ENCODE measurements at regions not wholly inside any gene's neighbourhood (a gene's known extent, or its start where the extent isn't known, plus 50 kb on each side); places are given as distances from the start of the nearest gene placed in this dataset.

DNA sequence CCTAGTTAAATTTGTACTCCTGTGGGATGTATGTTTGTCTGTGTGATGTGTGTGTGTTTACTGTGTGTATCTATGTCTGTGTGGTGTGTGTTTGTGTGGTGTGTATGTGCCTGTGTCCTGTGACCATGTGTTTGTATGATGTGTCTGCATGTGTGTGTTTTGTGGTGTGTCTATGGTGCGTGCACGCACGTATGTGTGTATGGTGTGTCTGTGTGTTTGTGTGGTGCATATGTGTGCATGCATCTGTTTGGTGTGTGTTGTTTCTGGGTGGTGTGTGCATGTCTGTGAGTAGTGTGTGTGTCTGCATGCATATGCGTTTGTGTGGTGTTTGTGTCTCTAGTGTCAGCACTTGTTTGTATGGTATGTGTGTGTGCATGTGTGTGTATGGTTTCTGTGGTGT is 174.2 kb upstream of the RBFOX1 start:
- Mint-ChIP-seq H3K27ac (no peak overlapping the region), H3K4me3 (no peak overlapping the region), H3K36me3 (ENCODE audit: low read depth) (no peaks in the 10 kb centered on the region), H3K27me3 (no peaks in the 10 kb centered on the region), H3K4me1 (ENCODE audit: low read depth) (no peaks in the 10 kb centered on the region), H3K9me3 (peaks cover 41% of the 10 kb centered on the region)
- no peak for DNase-seq

DNA sequence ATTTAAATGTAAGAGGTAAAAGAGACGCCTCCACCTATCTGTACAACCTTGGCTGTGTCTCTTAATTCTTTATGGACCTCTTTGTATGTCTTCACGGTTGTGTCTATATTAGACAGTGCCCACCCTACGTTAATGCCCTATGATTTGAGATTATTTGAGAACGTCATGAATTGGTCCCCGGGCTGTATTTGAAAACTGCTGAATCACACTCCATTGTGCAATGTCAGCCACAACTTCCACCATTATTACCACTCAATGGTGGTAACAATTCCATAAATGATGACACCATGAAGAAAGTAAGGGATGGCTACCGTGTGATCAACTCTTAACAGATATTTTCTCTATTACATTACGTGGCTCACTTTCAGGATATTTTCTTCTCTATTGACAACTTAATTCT is 182.4 kb upstream of the RBFOX1 start:
- no peak overlapping the region for H3K27ac Mint-ChIP-seq
- no peak overlapping the region for H3K4me3 Mint-ChIP-seq
- no peak for DNase-seq
- no peaks in the 10 kb centered on the region for H3K4me1 Mint-ChIP-seq (ENCODE audit: low read depth)
- no peaks in the 10 kb centered on the region for H3K27me3 Mint-ChIP-seq
- peaks cover 41% of the 10 kb centered on the region for H3K9me3 Mint-ChIP-seq
- H3K36me3 Mint-ChIP-seq (ENCODE audit: low read depth), result no peaks in the 10 kb centered on the region

DNA sequence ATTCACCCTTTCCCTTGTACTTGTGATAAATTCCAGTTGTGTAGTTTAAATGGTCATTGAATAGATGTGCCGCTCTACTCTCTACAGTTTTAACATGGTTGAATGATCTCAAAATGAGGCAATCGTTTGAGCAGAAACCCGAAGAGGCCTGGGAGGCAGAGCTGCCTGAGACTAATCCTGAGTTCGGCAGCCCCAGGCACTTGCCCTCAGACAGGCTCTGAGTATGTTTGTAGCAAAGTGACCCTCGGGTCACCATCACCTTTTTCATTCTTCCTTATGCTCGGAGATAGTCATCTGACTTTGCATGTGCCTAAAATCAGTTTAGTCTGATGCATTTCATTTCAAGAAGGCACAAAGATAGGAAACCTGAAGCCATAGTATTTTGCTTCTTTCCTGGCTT is 184.0 kb upstream of the RBFOX1 start:
- Mint-ChIP-seq H3K9me3 (peaks cover 35% of the 10 kb centered on the region), H3K4me3 (no peak overlapping the region), H3K36me3 (ENCODE audit: low read depth) (no peaks in the 10 kb centered on the region), H3K27me3 (no peaks in the 10 kb centered on the region), H3K27ac (no peak overlapping the region), H3K4me1 (ENCODE audit: low read depth) (no peaks in the 10 kb centered on the region)
- no peak for DNase-seq

DNA sequence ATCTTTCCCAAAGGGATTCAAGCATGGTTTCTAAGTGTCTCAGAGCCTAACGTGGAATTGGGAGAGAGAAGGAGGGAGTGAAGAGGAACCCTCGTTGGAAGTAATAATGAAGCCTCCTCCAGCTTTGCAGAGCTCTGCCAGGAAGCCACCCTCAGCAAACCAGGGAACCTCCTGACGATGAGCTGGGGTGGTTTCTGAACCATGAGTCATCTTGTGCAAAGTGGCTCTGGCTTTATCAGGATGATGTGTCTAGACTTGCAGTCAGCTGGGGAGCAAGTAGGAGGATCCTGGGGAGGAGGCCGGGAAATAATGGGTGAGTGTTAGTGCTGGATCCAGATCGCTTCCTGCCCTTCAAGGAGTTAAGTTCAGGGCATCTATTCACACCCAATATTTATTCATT is 191.7 kb upstream of the RBFOX1 start:
- no peak for DNase-seq
- H3K27ac Mint-ChIP-seq, result no peak overlapping the region
- H3K4me1 Mint-ChIP-seq (ENCODE audit: low read depth), result no peaks in the 10 kb centered on the region
- H3K4me3 Mint-ChIP-seq, result no peak overlapping the region
- no peaks in the 10 kb centered on the region for H3K27me3 Mint-ChIP-seq
- H3K9me3 Mint-ChIP-seq, result peaks cover 28% of the 10 kb centered on the region
- no peaks in the 10 kb centered on the region for H3K36me3 Mint-ChIP-seq (ENCODE audit: low read depth)

DNA sequence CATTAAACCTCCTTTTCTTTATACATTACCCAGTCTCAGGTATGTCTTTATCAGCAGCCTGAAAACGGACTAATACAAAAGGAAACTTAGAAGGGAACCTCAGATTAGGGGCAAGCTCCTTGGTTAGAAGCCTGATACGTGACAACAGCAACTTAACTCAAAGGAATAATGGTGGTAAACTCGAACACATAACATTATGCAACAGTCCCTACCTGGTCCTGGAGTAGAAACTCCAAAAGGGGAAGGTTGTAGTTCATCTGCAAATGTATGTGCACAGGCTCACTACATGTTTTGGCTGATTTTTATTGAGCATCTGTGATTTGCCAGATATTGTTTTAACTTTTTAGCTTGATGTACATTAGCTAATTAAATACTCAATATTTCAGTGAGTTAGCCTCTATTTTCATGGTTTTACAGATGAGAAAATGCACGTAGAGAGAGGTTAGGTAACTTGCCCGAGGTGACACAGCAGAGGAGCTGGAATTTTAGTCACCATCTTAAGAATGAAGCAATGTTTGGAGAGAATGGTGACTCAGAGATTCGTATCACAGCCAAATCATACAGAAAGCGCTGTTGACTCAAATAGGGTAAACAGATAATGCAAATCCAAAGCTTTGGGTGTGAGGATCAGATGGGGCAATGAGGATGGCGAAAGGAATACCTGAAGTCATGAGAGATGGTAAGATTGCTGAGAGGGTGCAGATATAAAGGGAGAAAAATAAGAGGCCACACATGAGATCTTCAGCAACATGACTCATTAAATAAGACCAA is 194.9 kb upstream of the RBFOX1 start:
- H3K36me3 Mint-ChIP-seq (ENCODE audit: low read depth), result no peaks in the 10 kb centered on the region
- no peak overlapping the region for H3K27ac Mint-ChIP-seq
- no peak for DNase-seq
- peaks cover 34% of the 10 kb centered on the region for H3K9me3 Mint-ChIP-seq
- no peaks in the 10 kb centered on the region for H3K27me3 Mint-ChIP-seq
- no peaks in the 10 kb centered on the region for H3K4me1 Mint-ChIP-seq (ENCODE audit: low read depth)
- no peak overlapping the region for H3K4me3 Mint-ChIP-seq

DNA sequence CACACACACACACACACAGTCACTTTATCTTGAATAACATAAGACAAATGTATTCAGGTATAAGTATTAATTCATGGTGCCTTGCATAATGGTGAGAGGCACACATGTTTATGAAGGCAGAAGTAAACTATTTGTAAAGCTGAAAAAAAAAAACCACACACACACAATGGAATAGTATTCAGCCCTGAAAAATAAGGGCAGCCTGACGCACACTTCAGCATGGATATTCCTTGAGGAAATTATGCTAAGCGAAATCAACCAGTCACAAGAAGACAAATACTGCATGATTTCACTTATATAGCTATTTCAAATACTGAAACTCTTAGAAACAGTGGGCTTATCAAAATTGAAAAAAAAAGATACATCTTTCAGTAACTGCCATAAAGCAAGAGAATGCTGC is 200.2 kb upstream of the RBFOX1 start:
- no peak overlapping the region for H3K4me3 Mint-ChIP-seq
- peaks cover 19% of the 10 kb centered on the region for H3K9me3 Mint-ChIP-seq
- H3K4me1 Mint-ChIP-seq (ENCODE audit: low read depth), result no peaks in the 10 kb centered on the region

DNA sequence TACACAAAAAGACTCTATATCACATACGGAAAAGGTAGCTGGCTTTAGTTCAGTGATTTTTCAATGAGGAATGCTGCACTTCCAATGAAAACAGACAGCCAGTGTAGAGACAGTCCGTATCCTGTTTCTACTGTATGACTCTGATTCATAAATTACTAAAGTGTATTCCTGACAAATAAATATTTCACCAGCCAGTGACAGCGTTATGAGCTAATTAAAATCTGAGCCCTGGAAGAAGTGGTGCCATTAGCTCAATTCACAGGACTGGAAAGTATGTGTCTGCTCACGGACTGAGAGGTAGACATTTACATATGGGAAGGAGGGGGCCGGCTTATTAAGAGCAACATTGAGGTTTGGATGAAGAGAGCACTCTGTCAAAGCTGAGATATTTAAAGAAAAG is 207.9 kb upstream of the RBFOX1 start:
- H3K27ac Mint-ChIP-seq, result no peak overlapping the region
- no peaks in the 10 kb centered on the region for H3K27me3 Mint-ChIP-seq
- no peaks in the 10 kb centered on the region for H3K36me3 Mint-ChIP-seq (ENCODE audit: low read depth)
- DNase-seq, result no peak
- H3K9me3 Mint-ChIP-seq, result peaks cover 21% of the 10 kb centered on the region
- H3K4me1 Mint-ChIP-seq (ENCODE audit: low read depth), result no peaks in the 10 kb centered on the region
- no peak overlapping the region for H3K4me3 Mint-ChIP-seq

More for the DNA sequence above, 200.2 kb upstream of the RBFOX1 start:
- Mint-ChIP-seq H3K36me3 (ENCODE audit: low read depth) (no peaks in the 10 kb centered on the region), H3K27me3 (no peaks in the 10 kb centered on the region), H3K27ac (no peak overlapping the region)
- DNase-seq, result no peak

DNA sequence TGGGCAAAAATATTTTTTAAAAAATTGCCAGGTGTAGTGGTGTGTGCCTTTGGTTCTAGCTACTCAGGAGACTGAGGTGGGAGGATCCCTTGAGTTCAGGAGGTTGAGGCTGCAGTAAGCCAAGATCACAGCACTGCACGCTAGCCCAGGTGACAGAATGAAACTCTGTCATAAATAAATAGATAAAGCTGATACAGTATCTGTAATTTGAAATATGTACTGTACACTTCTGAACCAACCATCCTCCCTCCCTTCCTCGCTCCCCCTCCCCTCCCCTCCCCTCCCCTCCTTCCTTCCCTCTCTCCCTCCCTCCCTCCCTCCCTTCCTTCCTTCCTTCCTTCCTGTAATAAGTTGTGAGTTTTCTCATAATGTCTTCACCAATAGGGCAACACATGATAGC is 208.4 kb upstream of the RBFOX1 start:
- Mint-ChIP-seq H3K27ac (no peak overlapping the region), H3K4me1 (ENCODE audit: low read depth) (no peaks in the 10 kb centered on the region), H3K36me3 (ENCODE audit: low read depth) (no peaks in the 10 kb centered on the region), H3K27me3 (no peaks in the 10 kb centered on the region), H3K9me3 (peaks cover 21% of the 10 kb centered on the region), H3K4me3 (no peak overlapping the region)
- DNase-seq, result no peak

DNA sequence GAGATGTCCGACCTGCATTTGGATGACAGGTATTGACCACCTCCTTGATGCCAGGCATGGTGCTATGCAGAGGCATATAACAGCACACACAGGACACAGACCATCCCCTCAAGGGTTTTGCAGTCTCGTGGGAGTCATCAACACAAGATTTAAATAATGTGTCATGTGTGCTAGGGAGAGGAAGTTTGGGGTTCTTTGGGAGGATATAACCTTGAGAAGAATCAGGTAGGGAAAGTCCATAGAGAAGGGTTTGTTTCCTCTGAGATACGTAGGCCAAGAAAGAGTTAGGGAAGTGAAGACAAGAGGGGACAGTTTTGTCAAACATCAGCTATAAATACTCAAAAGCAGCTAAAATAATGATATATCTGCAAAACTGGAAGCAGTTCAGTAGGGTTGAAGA is 215.9 kb upstream of the RBFOX1 start:
- no peaks in the 10 kb centered on the region for H3K27me3 Mint-ChIP-seq
- H3K27ac Mint-ChIP-seq, result no peak overlapping the region
- H3K9me3 Mint-ChIP-seq, result peaks cover 12% of the 10 kb centered on the region
- H3K36me3 Mint-ChIP-seq (ENCODE audit: low read depth), result no peaks in the 10 kb centered on the region
- H3K4me1 Mint-ChIP-seq (ENCODE audit: low read depth), result no peaks in the 10 kb centered on the region
- no peak for DNase-seq
- H3K4me3 Mint-ChIP-seq, result no peak overlapping the region

DNA sequence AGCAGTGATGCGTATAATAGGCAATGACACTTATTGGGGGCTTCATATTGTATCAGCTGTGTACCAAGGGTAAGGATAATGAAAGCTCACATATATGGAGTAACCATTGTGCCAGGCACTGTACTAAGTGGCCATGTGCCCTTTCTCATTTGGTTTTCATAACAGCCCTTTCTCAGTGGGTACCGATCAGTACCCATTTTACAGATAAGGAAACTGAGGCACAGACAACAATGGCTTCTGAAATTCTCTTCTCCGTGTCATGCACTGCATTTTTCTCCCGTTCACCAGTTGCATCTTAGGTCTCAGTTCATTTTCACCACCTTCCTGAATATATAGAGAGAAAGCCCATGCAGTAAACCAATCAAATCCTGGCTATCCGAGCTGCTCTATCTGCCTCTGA is 216.7 kb upstream of the RBFOX1 start:
- DNase-seq, result no peak
- Mint-ChIP-seq H3K36me3 (ENCODE audit: low read depth) (no peaks in the 10 kb centered on the region), H3K27ac (no peak overlapping the region), H3K27me3 (no peaks in the 10 kb centered on the region), H3K4me3 (no peak overlapping the region), H3K9me3 (peaks cover 14% of the 10 kb centered on the region), H3K4me1 (ENCODE audit: low read depth) (no peaks in the 10 kb centered on the region)

DNA sequence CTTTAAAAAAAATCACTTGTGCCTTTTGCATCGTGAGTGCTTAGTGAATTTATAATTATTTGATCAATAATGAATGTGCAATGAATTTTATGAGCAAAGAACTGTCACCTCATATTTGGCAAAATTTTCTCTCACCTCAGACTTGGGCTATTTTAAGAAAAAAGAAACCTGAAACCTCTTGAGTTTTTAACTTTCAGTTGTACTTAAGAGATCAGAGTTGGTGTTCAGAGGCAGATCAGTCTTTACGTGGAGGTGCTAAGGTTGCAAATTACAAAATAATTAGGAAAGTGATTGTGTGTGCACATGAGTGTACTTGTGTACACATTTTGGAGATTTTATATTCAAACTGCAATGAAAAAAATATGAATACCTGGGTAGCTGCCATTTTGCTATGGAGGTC is 218.7 kb upstream of the RBFOX1 start:
- Mint-ChIP-seq H3K9me3 (peaks cover 15% of the 10 kb centered on the region), H3K4me3 (no peak overlapping the region), H3K4me1 (ENCODE audit: low read depth) (no peaks in the 10 kb centered on the region), H3K27ac (no peak overlapping the region), H3K36me3 (ENCODE audit: low read depth) (no peaks in the 10 kb centered on the region), H3K27me3 (no peaks in the 10 kb centered on the region)
- no peak for DNase-seq

DNA sequence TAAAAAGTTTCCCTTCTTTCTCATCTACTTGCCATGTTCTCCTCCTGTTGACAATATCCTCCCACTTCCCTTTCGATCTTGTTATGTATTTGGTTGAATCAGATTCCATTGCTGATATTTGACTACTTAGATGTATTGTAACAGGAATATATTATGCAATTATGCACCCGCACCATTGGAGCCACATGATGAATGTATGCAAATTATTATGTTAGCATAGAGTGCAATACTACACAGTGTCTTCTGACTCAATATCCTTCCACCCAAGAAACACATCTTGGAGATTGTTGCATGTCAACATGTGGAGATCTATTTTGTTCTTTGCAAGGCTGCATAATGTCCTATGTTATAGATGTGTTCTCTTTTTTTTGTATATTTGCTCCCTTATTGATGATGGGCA is 219.2 kb upstream of the RBFOX1 start:
- Mint-ChIP-seq H3K36me3 (ENCODE audit: low read depth) (no peaks in the 10 kb centered on the region), H3K4me1 (ENCODE audit: low read depth) (no peaks in the 10 kb centered on the region), H3K27me3 (no peaks in the 10 kb centered on the region), H3K4me3 (no peak overlapping the region), H3K27ac (no peak overlapping the region), H3K9me3 (peaks cover 18% of the 10 kb centered on the region)
- no peak for DNase-seq

DNA sequence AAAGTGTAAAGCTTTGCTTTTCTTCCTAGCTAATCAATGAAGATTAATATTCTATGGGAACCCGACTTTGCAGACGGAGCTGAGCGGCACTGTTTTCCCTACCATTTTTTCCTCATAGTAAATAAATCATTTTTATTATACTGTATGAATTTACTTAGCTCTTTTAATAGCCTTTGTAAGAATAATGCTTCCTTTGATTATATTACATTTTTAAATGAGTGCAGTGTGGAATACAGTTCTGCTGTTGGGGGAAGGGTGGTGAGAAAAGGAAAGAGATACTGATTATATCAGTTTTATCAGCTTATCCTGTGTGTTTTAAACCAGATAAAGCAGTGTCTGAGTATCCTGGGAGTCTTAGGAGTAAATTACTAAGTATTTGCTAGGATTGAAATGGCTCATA is 221.4 kb upstream of the RBFOX1 start:
- no peak overlapping the region for H3K4me3 Mint-ChIP-seq
- DNase-seq, result no peak
- H3K9me3 Mint-ChIP-seq, result peaks cover 18% of the 10 kb centered on the region
- no peaks in the 10 kb centered on the region for H3K27me3 Mint-ChIP-seq
- no peak overlapping the region for H3K27ac Mint-ChIP-seq
- H3K4me1 Mint-ChIP-seq (ENCODE audit: low read depth), result no peaks in the 10 kb centered on the region
- no peaks in the 10 kb centered on the region for H3K36me3 Mint-ChIP-seq (ENCODE audit: low read depth)

DNA sequence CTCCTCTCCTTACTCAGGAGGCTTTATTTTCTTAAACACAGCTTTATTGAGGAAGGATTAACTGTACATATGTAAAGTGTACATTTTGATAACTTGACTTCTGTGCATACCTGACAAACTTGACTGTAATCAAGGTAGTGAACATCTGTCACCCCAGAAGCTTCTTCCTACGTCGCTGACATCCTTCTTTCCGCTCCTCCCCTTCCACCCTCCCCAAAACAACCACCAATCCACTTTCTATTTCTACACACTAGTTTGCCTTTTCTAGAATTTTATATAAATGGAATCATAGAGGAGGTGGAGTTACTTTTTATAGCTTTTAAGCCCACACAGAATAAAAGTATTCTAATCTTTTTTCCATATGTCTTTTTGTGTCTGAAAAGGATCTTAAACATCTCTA is 225.2 kb upstream of the RBFOX1 start:
- H3K36me3 Mint-ChIP-seq (ENCODE audit: low read depth), result no peaks in the 10 kb centered on the region
- H3K4me1 Mint-ChIP-seq (ENCODE audit: low read depth), result no peaks in the 10 kb centered on the region
- peaks cover 17% of the 10 kb centered on the region for H3K9me3 Mint-ChIP-seq
- no peak overlapping the region for H3K27ac Mint-ChIP-seq
- no peaks in the 10 kb centered on the region for H3K27me3 Mint-ChIP-seq
- no peak for DNase-seq
- no peak overlapping the region for H3K4me3 Mint-ChIP-seq

DNA sequence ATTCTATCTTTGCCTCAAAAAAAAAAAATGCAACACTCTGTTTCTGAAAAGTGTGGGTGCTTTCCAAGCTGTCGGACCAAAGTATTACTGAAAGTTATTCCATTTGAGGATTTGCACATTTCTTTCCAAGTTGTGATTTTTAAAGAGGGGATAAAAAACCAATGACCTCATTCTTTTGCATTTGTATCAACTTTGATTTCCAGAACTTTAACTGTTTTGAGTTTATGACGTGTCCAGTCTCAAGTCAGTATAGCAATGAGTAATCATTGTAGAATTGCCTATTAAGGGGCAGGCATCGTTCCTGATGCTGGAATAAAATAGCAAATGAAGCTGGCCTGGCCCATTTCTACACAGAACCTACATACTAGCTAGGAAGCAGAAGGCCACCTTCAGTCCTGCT is 229.6 kb upstream of the RBFOX1 start:
- H3K36me3 Mint-ChIP-seq (ENCODE audit: low read depth), result no peaks in the 10 kb centered on the region
- no peaks in the 10 kb centered on the region for H3K27me3 Mint-ChIP-seq
- H3K9me3 Mint-ChIP-seq, result peaks cover 14% of the 10 kb centered on the region
- no peak overlapping the region for H3K4me3 Mint-ChIP-seq
- DNase-seq, result no peak
- no peak overlapping the region for H3K27ac Mint-ChIP-seq
- H3K4me1 Mint-ChIP-seq (ENCODE audit: low read depth), result no peaks in the 10 kb centered on the region

DNA sequence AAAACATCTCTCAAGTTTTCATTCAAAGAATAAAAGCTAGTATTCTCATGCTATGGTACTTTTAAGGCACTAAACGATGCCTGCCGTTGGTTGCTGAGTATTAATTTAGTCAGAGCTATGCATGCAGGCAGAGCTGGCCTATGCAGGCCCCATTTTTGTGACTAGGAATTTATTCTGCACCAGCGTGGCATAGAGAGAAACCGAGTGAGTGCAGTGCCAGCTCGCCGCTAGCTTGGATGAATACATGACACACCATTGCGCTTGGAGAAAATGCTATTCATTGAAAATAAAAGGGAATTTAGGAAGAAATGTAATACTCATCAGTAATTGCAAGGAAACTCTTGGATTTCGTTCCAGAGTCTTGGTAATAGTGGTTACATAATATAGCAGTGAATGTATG is 231.6 kb upstream of the RBFOX1 start:
- H3K4me1 Mint-ChIP-seq (ENCODE audit: low read depth), result no peaks in the 10 kb centered on the region
- no peaks in the 10 kb centered on the region for H3K36me3 Mint-ChIP-seq (ENCODE audit: low read depth)
- H3K9me3 Mint-ChIP-seq, result peaks cover 18% of the 10 kb centered on the region
- DNase-seq, result no peak
- H3K4me3 Mint-ChIP-seq, result no peak overlapping the region
- H3K27me3 Mint-ChIP-seq, result no peaks in the 10 kb centered on the region
- H3K27ac Mint-ChIP-seq, result no peak overlapping the region

All from activated T-cell treated with anti-CD3 and anti-CD28 coated beads, Interleukin-2, amount 50 U/mL, for 24 hours (primary cell).